Lung (tissue), 11 donors: ENCODE measurements at regions not wholly inside any gene's neighbourhood (a gene's known extent, or its start where the extent isn't known, plus 50 kb on each side); places are given as distances from the start of the nearest gene placed in this dataset.

Experiments
- ATAC-seq: fragments of 200-7000 bp; cut with Tn5 transposase; one replicate; pipeline ENCODE4 v1.9.1; 2020; ENCODE audit warnings: moderate number of reproducible peaks; ENCODE audit not compliant: insufficient read depth, low FRiP score
- DNase-seq, 3 donors: peaks; one replicate each; pipeline ENCODE4 v3.0.0-alpha.2; 2013 to 2017
- H3K27ac ChIP-seq, 2 donors: one replicate each; pipeline ENCODE4 v1.5.1; 2013; ENCODE audit warnings: mild to moderate bottlenecking in 2 of 2, moderate library complexity in 2 of 2, control low read depth in 1 of 2, inconsistent platforms in 1 of 2, low read depth in 1 of 2, low read length in 1 of 2
- H3K27me3 ChIP-seq, 3 donors: one replicate each; pipeline ENCODE4 v1.5.1; 2013; ENCODE audit warnings: low read length in 2 of 3; ENCODE audit not compliant: control insufficient read depth in 3 of 3, insufficient read depth in 3 of 3
- H3K36me3 ChIP-seq, 4 donors: one replicate each; pipeline ENCODE4 v1.5.1; 2013; ENCODE audit warnings: low read length in 4 of 4, mild to moderate bottlenecking in 1 of 4, moderate library complexity in 1 of 4; ENCODE audit not compliant: control insufficient read depth in 4 of 4, insufficient read depth in 4 of 4
- H3K4me1 ChIP-seq, 5 donors: one replicate each; pipeline ENCODE4 v1.5.1; 2013; ENCODE audit warnings: low read length in 5 of 5, mild to moderate bottlenecking in 2 of 5, moderate library complexity in 1 of 5; ENCODE audit not compliant: control insufficient read depth in 5 of 5, insufficient read depth in 5 of 5
- H3K4me3 ChIP-seq: one replicate; pipeline ENCODE4 v1.5.1; 2013; ENCODE audit warnings: mild to moderate bottlenecking, control low read depth, moderate library complexity
- H3K9ac ChIP-seq, 2 donors: one replicate each; pipeline ENCODE4 v1.5.1; 2013; ENCODE audit warnings: low read length in 2 of 2, control low read depth in 1 of 2; ENCODE audit not compliant: insufficient read depth in 1 of 2
- H3K9me3 ChIP-seq, 4 donors: one replicate each; pipeline ENCODE4 v1.5.1; 2013; ENCODE audit warnings: low read length in 3 of 4, mild to moderate bottlenecking in 1 of 4, moderate library complexity in 1 of 4; ENCODE audit not compliant: control insufficient read depth in 4 of 4, insufficient read depth in 3 of 4
- CTCF ChIP-seq: IDR thresholded peaks from 2 replicates; pipeline ENCODE4 v1.5.1; 2012; ENCODE audit warnings: mild to moderate bottlenecking; ENCODE audit errors: control extremely low read depth, extremely low read depth
- WGBS, 2 donors: extraction: QIAGEN DNeasy Blood & Tissue Kit; methylation state at CpG; one replicate each; pipeline ENCODE4 v1.1.7; 2013; 5-methylcytosine and 5-hydroxymethylcytosine counted together
- donor health status: control.
- donor health status: control.
- donor health status: Bipolar disorder and iron deficiency.
- donor health status: healthy.
- donor health status: DM: yes; HTN: yes; CAD: no.

- Histone ChIP-seq H3K4me3 (no peak overlapping the region), H3K27ac (no peak overlapping the region), H3K36me3 (no peaks in the 10 kb centered on the region), H3K27me3 (peaks cover 0 to 5% (median 4%) of the 10 kb centered on the region in 3 donors), H3K4me1 (no peaks in the 10 kb centered on the region), H3K9ac (no peak overlapping the region), H3K9me3 (peaks cover 0 to 6% (median 0%) of the 10 kb centered on the region in 4 donors)
- DNase-seq: no peak
- ATAC-seq: no peak
- WGBS, 2 donors: 88 to 92% methylated on average over 2 of the region's 2 CpGs
- TF ChIP-seq CTCF: no peak
These were observed 163.2 kb downstream of the RRAGC start for GRCh38 chr1:38696371-38696770.

- peaks cover 0 to 8% (median 0%) of the 10 kb centered on the region in 3 donors for H3K27me3 ChIP-seq
- ATAC-seq (no peak), DNase-seq (no peak)
- no peak overlapping the region for H3K4me3 ChIP-seq
- 69 to 73% methylated on average over 1 of the region's 1 CpG for WGBS, 2 donors
- peaks cover 0 to 6% (median 0%) of the 10 kb centered on the region in 4 donors for H3K9me3 ChIP-seq
- H3K9ac ChIP-seq: no peak overlapping the region
- no peaks in the 10 kb centered on the region for H3K36me3 ChIP-seq
- no peak for TF ChIP-seq CTCF
- H3K27ac ChIP-seq: no peak overlapping the region
- H3K4me1 ChIP-seq: no peaks in the 10 kb centered on the region
These were observed 165.8 kb downstream of the RRAGC start for GRCh38 chr1:38693759-38694158.

- no peak overlapping the region for H3K4me3 ChIP-seq
- H3K4me1 ChIP-seq: no peaks in the 10 kb centered on the region
- H3K27ac ChIP-seq: no peak overlapping the region
- peaks cover 0 to 6% (median 0%) of the 10 kb centered on the region in 4 donors for H3K9me3 ChIP-seq
- H3K27me3 ChIP-seq: peaks cover 0 to 11% (median 0%) of the 10 kb centered on the region in 3 donors
- H3K36me3 ChIP-seq: no peaks in the 10 kb centered on the region
- 80 to 91% methylated on average over 3 of the region's 3 CpGs for whole genome bisulfite sequencing, 2 donors
- ATAC-seq (no peak), DNase-seq (no peak)
- H3K9ac ChIP-seq: no peak overlapping the region
- TF ChIP-seq CTCF: no peak
These were observed 166.5 kb downstream of the RRAGC start for GRCh38 chr1:38693031-38693430.

GRCh38 chr1:38690790-38691449 lies 168.7 kb downstream of the RRAGC start:
- no peak for TF ChIP-seq CTCF
- peaks cover 0 to 6% (median 0%) of the 10 kb centered on the region in 4 donors for H3K9me3 ChIP-seq
- H3K27ac ChIP-seq: no peak overlapping the region
- H3K36me3 ChIP-seq: no peaks in the 10 kb centered on the region
- DNase-seq (no peak), ATAC-seq (no peak)
- H3K9ac ChIP-seq: no peak overlapping the region
- H3K4me3 ChIP-seq: no peak overlapping the region
- WGBS, 2 donors: 71 to 84% methylated on average over 4 of the region's 4 CpGs
- no peaks in the 10 kb centered on the region for H3K4me1 ChIP-seq
- peaks cover 0 to 24% (median 0%) of the 10 kb centered on the region in 3 donors for H3K27me3 ChIP-seq
